Adipocyte (in vitro differentiated cells): ENCODE measurements at regions not wholly inside any gene's neighbourhood (a gene's known extent, or its start where the extent isn't known, plus 50 kb on each side); places are given as distances from the start of the nearest gene placed in this dataset.
"Not testable (repeated sequence)": the region's sequence is repeated elsewhere in the genome, so short reads cannot be mapped to it uniquely, and the experiment has no call there.

ENCODE experiments used
- DNase-seq: peaks from one replicate; pipeline ENCODE4 v3.0.0-alpha.2; 2015; ENCODE audit warnings: low read depth
- H3K27me3 ChIP-seq: replicated peaks from 2 replicates; pipeline ENCODE4 v1.7.0; 2013; ENCODE audit warnings: mild to moderate bottlenecking, low read length, moderate library complexity; ENCODE audit not compliant: control insufficient read depth, insufficient read depth
- H3K36me3 ChIP-seq: 2 replicates; pipeline ENCODE4 v1.7.0; 2013; ENCODE audit warnings: low read length, mild to moderate bottlenecking, moderate library complexity; ENCODE audit not compliant: control insufficient read depth, insufficient read depth, severe bottlenecking
- H3K4me1 ChIP-seq: 2 replicates; pipeline ENCODE4 v1.7.0; 2013; ENCODE audit warnings: mild to moderate bottlenecking, low read length, moderate library complexity; ENCODE audit not compliant: control insufficient read depth, insufficient read depth
- H3K4me3 ChIP-seq: 2 replicates; pipeline ENCODE4 v1.7.0; 2013; ENCODE audit warnings: mild to moderate bottlenecking, low read length, moderate library complexity
- H3K9ac ChIP-seq: 2 replicates; pipeline ENCODE4 v1.7.0; 2013; ENCODE audit warnings: mild to moderate bottlenecking, low read length, moderate library complexity
- H3K9me3 ChIP-seq: 2 replicates; pipeline ENCODE4 v1.7.0; 2013; ENCODE audit warnings: mild to moderate bottlenecking, low read length, moderate library complexity; ENCODE audit not compliant: control insufficient read depth

DNA sequence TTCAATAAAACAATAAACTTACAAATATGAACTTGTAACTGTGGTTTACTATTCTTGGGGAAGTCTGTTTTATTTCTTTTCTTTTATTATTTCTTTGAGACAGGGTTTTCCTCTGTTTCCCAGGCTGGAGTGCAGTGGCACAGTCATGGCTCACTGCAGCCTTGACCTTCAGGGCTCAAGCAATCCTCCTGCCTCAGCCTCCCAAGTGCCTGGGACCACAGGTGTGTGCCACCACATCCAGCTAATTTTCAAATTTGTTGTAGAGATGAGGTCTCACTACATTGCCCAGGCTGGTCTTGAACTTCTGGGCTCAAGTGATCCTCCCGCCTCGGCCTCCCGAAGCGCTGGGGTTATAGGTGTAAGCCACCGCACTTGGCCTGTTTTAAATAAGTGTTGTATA is 343.4 kb downstream of the SOX9 start:
- peaks cover 24% of the 10 kb centered on the region for H3K4me1 ChIP-seq
- not testable (repeated sequence) for DNase-seq, H3K4me3 ChIP-seq, H3K36me3 ChIP-seq, H3K27me3 ChIP-seq, H3K9me3 ChIP-seq, H3K9ac ChIP-seq

DNA sequence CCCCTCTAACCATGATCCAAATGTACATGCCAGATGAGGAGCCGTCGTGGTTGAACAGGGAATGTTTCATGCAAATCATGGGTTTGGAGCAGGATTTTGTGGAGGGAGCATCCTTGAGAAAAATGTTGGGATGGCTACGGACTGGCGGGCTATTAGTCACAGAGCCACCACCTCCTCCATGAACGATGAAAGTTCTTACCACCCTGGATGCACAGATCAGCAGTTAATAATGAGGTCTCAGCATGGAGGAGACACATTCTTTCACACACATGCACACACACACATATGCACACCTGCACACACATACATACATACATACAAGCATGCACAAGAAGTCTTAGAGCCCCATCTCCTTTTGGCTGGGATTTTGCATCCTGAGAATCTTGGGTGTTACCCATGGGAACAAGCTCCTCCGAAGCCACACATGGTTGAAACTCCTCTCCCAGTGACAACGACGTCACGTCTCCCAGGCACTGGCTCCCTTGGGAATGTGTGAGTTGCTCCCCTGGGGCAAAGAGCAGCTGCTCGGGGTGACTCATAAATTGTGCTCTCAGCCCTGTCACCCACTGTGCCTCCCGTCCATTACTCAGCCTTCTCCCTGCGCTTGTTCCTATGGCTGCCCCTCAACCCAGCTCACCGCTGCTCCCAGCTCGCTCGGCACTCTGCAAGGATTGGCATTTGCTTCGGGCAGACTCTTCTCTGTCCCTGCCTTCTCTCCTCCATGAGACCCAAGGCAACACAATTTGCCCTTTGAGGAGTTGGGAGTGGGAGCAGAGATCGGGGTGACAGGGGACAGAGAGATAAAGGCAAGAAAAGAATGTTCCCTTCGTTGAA is 344.6 kb downstream of the SOX9 start:
- Histone ChIP-seq H3K4me3 (no peak overlapping the region), H3K9ac (no peak overlapping the region), H3K4me1 (peaks cover 23% of the 10 kb centered on the region), H3K27me3 (no peaks in the 10 kb centered on the region), H3K9me3 (no peaks in the 10 kb centered on the region), H3K36me3 (no peaks in the 10 kb centered on the region)
- DNase-seq, result peak; percentile 73

DNA sequence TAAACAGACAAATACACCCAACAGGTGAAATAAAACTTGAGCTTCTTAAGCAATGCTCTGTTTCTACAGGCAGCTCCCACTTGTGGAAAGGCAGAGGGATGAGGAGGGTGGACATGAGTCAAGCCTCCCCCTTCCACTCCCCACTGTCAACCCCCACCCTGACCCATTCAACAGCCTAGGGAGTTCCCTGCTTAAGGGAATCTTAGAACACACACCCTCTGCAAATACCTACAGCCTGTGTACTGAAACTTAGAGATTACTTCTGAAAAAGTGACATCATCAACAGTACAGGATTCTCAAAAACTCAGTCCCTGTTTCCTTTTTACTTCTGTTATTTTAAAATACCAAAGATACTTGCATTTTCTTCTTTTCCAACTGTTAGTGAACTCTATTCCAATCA is 345.4 kb downstream of the SOX9 start:
- peak; percentile 48 for DNase-seq
- H3K9me3 ChIP-seq, result no peaks in the 10 kb centered on the region
- H3K9ac ChIP-seq, result no peak overlapping the region
- no peaks in the 10 kb centered on the region for H3K27me3 ChIP-seq
- H3K36me3 ChIP-seq, result no peaks in the 10 kb centered on the region
- H3K4me3 ChIP-seq, result no peak overlapping the region
- peaks cover 18% of the 10 kb centered on the region for H3K4me1 ChIP-seq

DNA sequence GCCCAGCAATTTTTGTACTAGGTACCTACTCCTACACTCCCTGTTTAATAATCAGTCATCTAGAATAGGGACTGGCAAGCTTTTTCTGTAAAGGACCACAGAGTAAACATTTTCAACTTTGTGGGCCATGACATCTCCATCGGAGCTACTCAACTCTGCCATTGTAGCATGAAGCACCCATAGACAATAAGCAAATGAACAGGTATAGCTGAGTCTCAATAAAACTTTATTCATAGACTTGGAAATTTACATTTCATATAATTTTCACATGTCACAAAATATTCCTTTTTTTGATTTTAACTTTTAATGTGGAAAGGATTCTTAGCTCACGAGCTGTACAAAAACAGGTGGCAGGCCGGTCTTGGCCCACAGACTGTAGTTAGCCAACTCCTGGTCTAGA is 345.8 kb downstream of the SOX9 start:
- no peak for DNase-seq
- Histone ChIP-seq H3K9ac (no peak overlapping the region), H3K9me3 (no peaks in the 10 kb centered on the region), H3K4me3 (no peak overlapping the region), H3K36me3 (no peaks in the 10 kb centered on the region), H3K27me3 (no peaks in the 10 kb centered on the region), H3K4me1 (peaks cover 17% of the 10 kb centered on the region)

DNA sequence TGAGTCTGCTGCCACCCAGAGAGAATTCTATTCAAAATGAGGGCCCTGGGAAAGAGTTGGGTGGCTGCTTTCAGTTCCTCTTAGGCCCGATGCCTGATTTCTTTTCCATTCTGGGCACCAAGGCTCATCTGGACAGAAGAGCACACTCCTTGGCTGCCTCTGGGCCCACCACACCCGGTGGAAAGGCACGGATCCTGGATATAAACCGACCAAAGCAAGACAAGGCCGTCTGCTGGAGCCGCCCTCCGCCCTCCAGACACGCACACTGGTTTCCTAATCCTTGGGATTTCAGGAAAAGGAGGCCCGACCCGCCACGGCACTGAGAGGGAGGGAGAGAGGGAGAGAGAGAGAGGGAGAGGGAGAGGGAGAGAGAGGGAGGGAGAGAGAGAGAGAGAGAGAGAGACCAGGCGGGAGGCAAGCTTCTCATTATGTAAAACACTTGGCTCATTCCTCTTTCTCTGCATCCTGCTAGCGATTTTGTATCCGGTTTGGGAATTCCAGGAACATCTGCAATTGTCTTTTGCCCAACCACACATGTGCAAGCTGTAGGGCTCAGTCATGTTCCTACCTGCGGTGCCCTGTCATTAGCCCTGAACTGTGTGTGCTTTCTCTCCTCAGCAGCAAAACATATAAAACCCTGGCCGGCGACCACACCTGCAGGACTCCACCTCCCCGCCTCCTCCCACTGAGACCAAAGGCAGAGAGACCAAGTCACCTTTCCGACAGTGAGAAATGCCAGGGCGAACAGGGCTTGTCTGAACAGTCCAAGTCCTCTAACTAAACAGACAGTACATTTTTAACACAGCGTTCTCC is 347.2 kb downstream of the SOX9 start:
- H3K27me3 ChIP-seq, result no peaks in the 10 kb centered on the region
- peak; percentile 41 for DNase-seq
- H3K9me3 ChIP-seq, result no peaks in the 10 kb centered on the region
- H3K36me3 ChIP-seq, result no peaks in the 10 kb centered on the region
- peak overlapping the region; percentile 26 for H3K4me3 ChIP-seq
- peaks cover 10% of the 10 kb centered on the region for H3K4me1 ChIP-seq
- peak overlapping the region; percentile 73 for H3K9ac ChIP-seq

DNA sequence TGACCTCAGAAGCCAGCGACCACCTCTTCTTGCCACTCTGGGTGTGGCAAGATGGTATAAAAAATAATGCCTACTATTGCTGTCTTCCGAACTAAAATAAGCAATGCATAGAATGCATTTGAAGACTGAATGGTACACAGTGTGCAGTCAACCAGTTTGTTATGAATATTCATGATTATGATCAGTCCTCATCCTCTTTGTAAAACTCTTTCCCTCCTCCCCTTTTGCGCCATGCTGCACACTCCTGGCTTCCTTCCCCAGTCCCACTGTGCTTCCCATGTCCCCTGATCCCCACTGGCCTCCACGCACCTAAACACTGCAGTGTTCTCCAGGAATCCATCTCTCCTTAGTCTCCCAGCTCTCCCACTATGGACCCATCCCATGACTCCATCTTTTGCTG is 348.0 kb downstream of the SOX9 start:
- H3K27me3 ChIP-seq, result no peaks in the 10 kb centered on the region
- no peak overlapping the region for H3K4me3 ChIP-seq
- H3K36me3 ChIP-seq, result no peaks in the 10 kb centered on the region
- H3K9me3 ChIP-seq, result no peaks in the 10 kb centered on the region
- H3K4me1 ChIP-seq, result peaks cover 10% of the 10 kb centered on the region
- H3K9ac ChIP-seq, result no peak overlapping the region
- DNase-seq, result no peak

DNA sequence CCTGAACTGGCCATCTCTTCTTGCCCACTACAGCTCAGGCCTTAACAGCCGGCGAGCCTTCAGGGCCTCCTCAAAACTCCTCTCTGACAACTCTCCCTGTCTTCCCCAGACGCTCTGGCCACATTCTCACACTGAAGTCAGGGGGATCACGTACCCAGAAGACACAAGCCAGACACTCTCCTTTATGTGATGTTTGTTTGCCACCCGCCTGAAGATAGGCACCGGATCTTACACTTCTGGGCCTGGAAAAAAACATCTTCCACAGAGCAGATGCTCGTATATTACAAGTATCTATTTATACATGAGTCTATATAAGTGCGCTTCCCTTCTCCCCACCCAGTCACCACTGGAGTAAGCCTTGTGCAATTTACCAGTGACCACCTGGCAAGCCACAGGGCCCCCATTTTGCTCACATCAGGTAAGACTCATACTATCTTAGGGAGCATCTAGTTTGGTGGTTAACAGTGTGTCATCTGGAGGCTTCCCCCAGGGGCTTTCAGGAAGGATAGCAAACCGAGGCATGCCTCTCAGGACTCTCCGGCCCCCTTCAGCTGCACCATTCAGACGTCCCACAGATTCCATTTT is 349.4 kb downstream of the SOX9 start:
- H3K27me3 ChIP-seq, result no peaks in the 10 kb centered on the region
- H3K4me3 ChIP-seq, result no peak overlapping the region
- no peak overlapping the region for H3K9ac ChIP-seq
- peaks cover 7% of the 10 kb centered on the region for H3K9me3 ChIP-seq
- H3K4me1 ChIP-seq, result peaks cover 10% of the 10 kb centered on the region
- DNase-seq, result no peak
- H3K36me3 ChIP-seq, result no peaks in the 10 kb centered on the region

DNA sequence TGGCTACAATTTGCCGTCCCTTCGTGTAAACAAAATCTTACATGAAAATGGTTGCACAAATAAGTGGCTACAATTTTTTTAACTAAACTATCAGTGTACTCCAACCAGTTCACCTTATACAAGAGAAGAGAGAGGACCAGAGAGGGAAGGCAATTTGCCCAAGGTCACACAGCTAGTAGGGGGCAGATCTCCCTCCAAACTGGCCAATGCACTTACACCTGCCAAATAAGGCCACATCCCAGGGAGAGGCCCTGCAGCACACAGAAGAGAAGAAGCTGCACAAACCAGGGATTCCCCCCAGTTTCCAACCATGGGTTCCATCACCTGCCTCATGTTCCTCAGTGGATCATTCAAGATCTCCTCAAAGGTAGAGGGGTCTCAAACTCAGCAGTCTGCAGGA is 349.9 kb downstream of the SOX9 start:
- Histone ChIP-seq H3K4me3 (no peak overlapping the region), H3K36me3 (no peaks in the 10 kb centered on the region), H3K4me1 (peaks cover 10% of the 10 kb centered on the region), H3K9me3 (peaks cover 7% of the 10 kb centered on the region), H3K9ac (no peak overlapping the region), H3K27me3 (no peaks in the 10 kb centered on the region)
- no peak for DNase-seq

DNA sequence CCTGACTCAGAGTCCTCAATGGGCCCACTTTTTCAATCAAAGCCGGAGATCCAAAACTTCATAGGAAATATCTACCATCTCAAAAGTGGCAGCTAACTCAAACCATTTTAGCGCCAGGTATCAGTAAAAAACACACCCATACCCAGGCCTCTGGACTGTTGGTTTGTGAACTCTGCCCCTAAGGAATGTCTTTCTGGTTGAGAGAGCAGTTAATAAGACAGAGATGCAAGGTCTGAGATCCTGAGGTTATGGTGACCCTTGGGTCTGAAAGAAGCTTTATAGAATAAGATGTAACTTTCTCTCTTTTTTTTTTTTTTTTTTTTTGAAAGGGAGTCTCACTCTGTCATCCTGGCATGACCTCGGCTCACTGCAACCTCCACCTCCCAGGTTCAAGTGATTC is 350.5 kb downstream of the SOX9 start:
- no peak overlapping the region for H3K9ac ChIP-seq
- no peak for DNase-seq
- no peaks in the 10 kb centered on the region for H3K36me3 ChIP-seq
- peaks cover 7% of the 10 kb centered on the region for H3K9me3 ChIP-seq
- H3K27me3 ChIP-seq, result no peaks in the 10 kb centered on the region
- no peak overlapping the region for H3K4me3 ChIP-seq
- H3K4me1 ChIP-seq, result peaks cover 10% of the 10 kb centered on the region

DNA sequence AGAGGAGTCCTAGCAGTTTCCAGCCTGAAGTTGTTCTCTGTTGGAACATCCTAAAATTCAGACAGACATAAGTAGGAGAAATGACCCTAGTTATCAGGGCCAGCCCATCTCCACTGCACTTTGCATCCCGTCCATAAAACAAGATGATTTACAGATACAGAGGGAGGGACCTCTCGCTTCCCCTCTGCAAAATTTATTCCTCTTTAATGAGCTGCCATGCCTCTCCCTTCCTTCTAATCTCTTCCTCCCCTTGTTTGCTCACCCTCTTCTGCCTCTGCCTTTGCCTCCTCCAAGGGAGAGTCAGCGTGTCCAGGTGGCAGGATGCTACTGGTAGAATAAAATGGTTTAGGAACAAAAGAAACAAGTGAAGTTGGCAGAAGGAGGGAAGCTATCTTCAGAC is 351.3 kb downstream of the SOX9 start:
- Histone ChIP-seq H3K36me3 (no peaks in the 10 kb centered on the region), H3K4me3 (no peak overlapping the region), H3K4me1 (peaks cover 10% of the 10 kb centered on the region), H3K27me3 (no peaks in the 10 kb centered on the region), H3K9me3 (peaks cover 7% of the 10 kb centered on the region), H3K9ac (no peak overlapping the region)
- DNase-seq, result no peak

DNA sequence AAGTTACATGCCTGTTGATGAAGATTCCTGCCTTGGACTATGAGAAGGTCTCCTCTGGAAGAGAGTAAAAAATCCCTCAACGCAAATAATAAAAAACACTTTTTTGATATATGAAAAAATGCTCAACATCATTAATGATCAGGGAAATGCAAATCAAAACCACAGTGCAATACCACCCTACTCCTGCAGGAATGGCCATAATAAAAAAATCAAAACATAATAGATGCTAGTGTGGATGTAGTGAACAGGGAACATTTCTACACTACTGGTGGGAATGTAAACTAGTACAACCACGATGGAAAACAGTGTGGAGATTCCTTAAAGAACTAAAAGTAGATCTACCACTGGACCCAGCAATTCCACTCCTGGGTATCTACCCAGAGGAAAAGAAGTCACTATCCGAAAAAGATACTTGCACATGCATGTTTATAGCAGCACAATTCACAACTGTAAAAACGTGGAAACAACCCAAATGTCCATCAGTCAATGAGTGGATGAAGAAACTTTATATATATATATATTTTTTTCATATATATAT is 352.1 kb downstream of the SOX9 start:
- not testable (repeated sequence) for H3K4me1 ChIP-seq, H3K4me3 ChIP-seq, H3K27me3 ChIP-seq, DNase-seq, H3K9me3 ChIP-seq, H3K36me3 ChIP-seq, H3K9ac ChIP-seq
